GM19452 (cell line): ENCODE measurements at regions not wholly inside any gene's neighbourhood (a gene's known extent, or its start where the extent isn't known, plus 50 kb on each side); places are given as distances from the start of the nearest gene placed in this dataset.
"Not testable (repeated sequence)": the region's sequence is repeated elsewhere in the genome, so short reads cannot be mapped to it uniquely, and the experiment has no call there.

Experiments used
- ATAC-seq: cut with Tn5 transposase; IDR thresholded peaks from one replicate; pipeline ENCODE4 v1.9.1; 2021; ENCODE audit not compliant: unreplicated experiment

- ATAC-seq: no peak
Observed at GRCh38 chr6:125354649-125355048, 52.9 kb upstream of the HDDC2 start.

- no peak for ATAC-seq
Observed at GRCh38 chr6:125356884-125357283, 55.1 kb upstream of the HDDC2 start.

- ATAC-seq: peak; percentile 69
Observed at GRCh38 chr6:125357515-125358256, 55.9 kb upstream of the HDDC2 start.

GRCh38 chr6:125358898-125359297, 57.1 kb upstream of the HDDC2 start:
- no peak for ATAC-seq

- no peak for ATAC-seq
Observed at GRCh38 chr6:125361868-125362267, 60.1 kb upstream of the HDDC2 start.

GRCh38 chr6:125363039-125363823, 61.5 kb upstream of the HDDC2 start:
- no peak for ATAC-seq

- ATAC-seq: no peak
Observed at GRCh38 chr6:125363824-125364165, 62.0 kb upstream of the HDDC2 start.

- ATAC-seq: no peak
Observed at GRCh38 chr6:125365230-125365629, 63.5 kb upstream of the HDDC2 start.

GRCh38 chr6:125367036-125367782, 65.4 kb upstream of the HDDC2 start:
- ATAC-seq: no peak

GRCh38 chr6:125370343-125370742, 68.6 kb upstream of the HDDC2 start:
- no peak for ATAC-seq

- ATAC-seq: no peak
Observed at GRCh38 chr6:125375013-125375412, 73.2 kb upstream of the HDDC2 start.

GRCh38 chr6:125375821-125376220, 74.1 kb upstream of the HDDC2 start:
- ATAC-seq: no peak

GRCh38 chr6:125377621-125378020, 75.9 kb upstream of the HDDC2 start:
- no peak for ATAC-seq

GRCh38 chr6:125379174-125379573, 77.4 kb upstream of the HDDC2 start:
- ATAC-seq: no peak

GRCh38 chr6:125380474-125380873, 78.7 kb upstream of the HDDC2 start:
- ATAC-seq: no peak

GRCh38 chr6:125386337-125386736, 84.6 kb upstream of the HDDC2 start:
- not testable (repeated sequence) for ATAC-seq

GRCh38 chr6:125392682-125393081, 90.9 kb upstream of the HDDC2 start:
- peak; percentile 72 for ATAC-seq

GRCh38 chr6:125393449-125393858, 91.7 kb upstream of the HDDC2 start:
- ATAC-seq: peak; percentile 63

GRCh38 chr6:125406741-125407140, 105.0 kb upstream of the HDDC2 start:
- no peak for ATAC-seq

- ATAC-seq: no peak
Observed at GRCh38 chr6:125414507-125414906, 112.7 kb upstream of the HDDC2 start.

GRCh38 chr6:125415913-125416312, 114.1 kb upstream of the HDDC2 start:
- no peak for ATAC-seq

GRCh38 chr6:125421836-125422235, 120.1 kb upstream of the HDDC2 start:
- ATAC-seq: no peak
